IMR-90 (cell line): ENCODE measurements at regions not wholly inside any gene's neighbourhood (a gene's known extent, or its start where the extent isn't known, plus 50 kb on each side); places are given as distances from the start of the nearest gene placed in this dataset.

ENCODE experiments used
- ATAC-seq: fragments of 200-7000 bp; cut with Tn5 transposase; 2 replicates; pipeline ENCODE4 v1.9.1; 2020; ENCODE audit warnings: low read depth, mild to moderate bottlenecking, moderate library complexity
- BruUV-seq: library from RNA; stranded (reverse); fragments of 400-500 nt; replicated peaks from 2 replicates; lab custom pipeline; 2021; lab: Mats Ljungman, UMichigan
- CTCF ChIA-PET: fragments of 300-600 bp; formaldehyde crosslinking; extraction: SDS; loops from one replicate; lab custom pipeline; 2021; ENCODE audit warnings: antibody characterized with exemption; lab: Yijun Ruan, JAX
- POLR2A ChIA-PET: fragments of 300-600 bp; sonication (Branson Sonifier 250); formaldehyde crosslinking; loops from one replicate; lab custom pipeline; 2022; ENCODE audit warnings: antibody characterized with exemption; ENCODE audit not compliant: unreplicated experiment; lab: Charles Lee
- DNase-seq: peaks from one replicate; pipeline ENCODE4 v3.0.0; 2013
- H2AFZ ChIP-seq: replicated peaks from 2 replicates; pipeline ENCODE3; 2013; ENCODE audit warnings: low read length, mild to moderate bottlenecking; ENCODE audit not compliant: poor library complexity
- H2AK5ac ChIP-seq: 2 replicates; pipeline ENCODE4 v1.6.1; 2013; ENCODE audit warnings: low read depth, low read length, inconsistent platforms
- H2AK9ac ChIP-seq: replicated peaks from 2 replicates; pipeline ENCODE3; 2013; ENCODE audit warnings: mild to moderate bottlenecking, low read depth, low read length, moderate library complexity; ENCODE audit not compliant: poor library complexity
- H2BK120ac ChIP-seq: 2 replicates; pipeline ENCODE4 v1.6.1; 2013; ENCODE audit warnings: low read depth, low read length, inconsistent platforms
- H2BK15ac ChIP-seq: 3 replicates; pipeline ENCODE4 v1.6.1; 2013; ENCODE audit warnings: low read depth, low read length, inconsistent platforms
- H2BK20ac ChIP-seq: 2 replicates; pipeline ENCODE4 v1.6.1; 2013; ENCODE audit warnings: low read depth, mild to moderate bottlenecking, inconsistent platforms, low read length, moderate library complexity
- H2BK5ac ChIP-seq: 2 replicates; pipeline ENCODE4 v1.6.1; 2013; ENCODE audit warnings: mild to moderate bottlenecking, low read depth, low read length, inconsistent platforms; ENCODE audit not compliant: poor library complexity, severe bottlenecking
- H3K14ac ChIP-seq: replicated peaks from 2 replicates; pipeline ENCODE4 v1.6.1; 2013; ENCODE audit warnings: low read depth, low read length, inconsistent platforms
- H3K18ac ChIP-seq: 2 replicates; pipeline ENCODE4 v1.6.1; 2013; ENCODE audit warnings: low read depth, low read length, control low read depth
- H3K23ac ChIP-seq: 2 replicates; pipeline ENCODE4 v1.6.1; 2013; ENCODE audit warnings: low read depth, low read length, inconsistent platforms
- H3K27ac ChIP-seq: 2 replicates; pipeline ENCODE4 v1.5.1; 2013; ENCODE audit warnings: mild to moderate bottlenecking, control low read depth, low read length; ENCODE audit not compliant: insufficient read depth
- H3K27me3 ChIP-seq: 2 replicates; pipeline ENCODE4 v1.6.1; 2013; ENCODE audit warnings: low read length; ENCODE audit not compliant: control insufficient read depth, insufficient read depth
- H3K36me3 ChIP-seq: 2 replicates; pipeline ENCODE4 v1.6.1; 2013; ENCODE audit warnings: low read length, mixed read lengths; ENCODE audit not compliant: control insufficient read depth, insufficient read depth
- H3K4ac ChIP-seq: 2 replicates; pipeline ENCODE4 v1.6.1; 2013; ENCODE audit warnings: low read depth, low read length, inconsistent platforms
- H3K4me1 ChIP-seq: 2 replicates; pipeline ENCODE4 v1.6.1; 2013; ENCODE audit warnings: low read length, mixed read lengths; ENCODE audit not compliant: control insufficient read depth, insufficient read depth
- H3K4me2 ChIP-seq: 2 replicates; pipeline ENCODE4 v1.6.1; 2013; ENCODE audit warnings: low read depth, mild to moderate bottlenecking, control low read depth, low read length, moderate library complexity
- H3K4me3 ChIP-seq: 2 replicates; pipeline ENCODE4 v1.5.1; 2013; ENCODE audit warnings: low read depth, mild to moderate bottlenecking, control low read depth, low read length, moderate library complexity; ENCODE audit not compliant: insufficient read depth
- H3K56ac ChIP-seq: 2 replicates; pipeline ENCODE4 v1.6.1; 2013; ENCODE audit warnings: low read length, inconsistent platforms; ENCODE audit not compliant: insufficient read depth; ENCODE audit errors: extremely low read depth
- H3K79me1 ChIP-seq, 2 experiments: 2 replicates each; pipeline ENCODE4 v1.6.1; 2013; ENCODE audit warnings: low read length in 2 of 2, inconsistent platforms in 1 of 2, low read depth in 1 of 2
- H3K9ac ChIP-seq: 2 replicates; pipeline ENCODE4 v1.6.1; 2013; ENCODE audit warnings: low read depth, low read length, control low read depth
- H3K9me1 ChIP-seq: 2 replicates; pipeline ENCODE4 v1.6.1; 2013; ENCODE audit warnings: low read length, inconsistent platforms; ENCODE audit not compliant: insufficient read depth
- H3K9me3 ChIP-seq: 2 replicates; pipeline ENCODE4 v1.6.1; 2013; ENCODE audit warnings: low read length; ENCODE audit not compliant: control insufficient read depth, insufficient read depth
- H4K20me1 ChIP-seq: 2 replicates; pipeline ENCODE4 v1.6.1; 2013; ENCODE audit warnings: low read length, inconsistent platforms; ENCODE audit not compliant: insufficient read depth
- H4K5ac ChIP-seq: 2 replicates; pipeline ENCODE4 v1.6.1; 2013; ENCODE audit warnings: mild to moderate bottlenecking, low read depth, low read length, control low read depth
- H4K8ac ChIP-seq, 2 experiments: 2 replicates each; pipeline ENCODE4 v1.6.1; 2013; ENCODE audit warnings: low read depth in 2 of 2, low read length in 2 of 2, control low read depth in 1 of 2, inconsistent platforms in 1 of 2
- H4K91ac ChIP-seq: 2 replicates; pipeline ENCODE4 v1.6.1; 2013; ENCODE audit warnings: low read depth, low read length, inconsistent platforms; ENCODE audit not compliant: insufficient read depth
- FOS ChIP-seq: fragments of 150-350 bp; IDR thresholded peaks from 2 replicates; pipeline ENCODE4 v1.6.1; 2016; ENCODE audit warnings: low read depth, low read length
- MAFK ChIP-seq: IDR thresholded peaks from 2 replicates; pipeline ENCODE4 v1.6.1; 2012; ENCODE audit warnings: low read depth, low read length, improper control_type of control experiment
- MAZ ChIP-seq: IDR thresholded peaks from 2 replicates; pipeline ENCODE4 v1.6.1; 2012; ENCODE audit warnings: low read depth, mild to moderate bottlenecking, low read length, improper control_type of control experiment, moderate library complexity, borderline replicate concordance
- POLR2A ChIP-seq: IDR thresholded peaks from 2 replicates; pipeline ENCODE4 v1.6.1; 2012; ENCODE audit warnings: mild to moderate bottlenecking, low read depth, low read length
- RAD21 ChIP-seq: IDR thresholded peaks from 2 replicates; pipeline ENCODE4 v1.6.1; 2012; ENCODE audit warnings: low read length, improper control_type of control experiment
- RFX5 ChIP-seq: IDR thresholded peaks from 2 replicates; pipeline ENCODE4 v1.8.0; 2012; ENCODE audit warnings: low read depth, mild to moderate bottlenecking, low read length, moderate library complexity
- SMC3 ChIP-seq: fragments of 150-350 bp; IDR thresholded peaks from 2 replicates; pipeline ENCODE4 v1.6.1; 2016; ENCODE audit warnings: low read depth, mild to moderate bottlenecking, antibody characterized with exemption, low read length, moderate library complexity
- WGBS, 2 experiments: methylation state at CpG; one replicate each; pipeline versions ENCODE4 v1.1.5 to v1.1.7; 2013; ENCODE audit warnings: missing lambda C conversion rate in 2 of 2; ENCODE audit not compliant: insufficient read length in 1 of 2; ENCODE audit errors: extremely low coverage in 2 of 2; 5-methylcytosine and 5-hydroxymethylcytosine counted together
- dilution Hi-C: fragments of 300-500 bp; cut with HindIII; formaldehyde crosslinking; loops from one replicate; pipeline ENCODE4 v1.14.3; 2018; ENCODE audit warnings: low sequenced_read_pairs; ENCODE audit not compliant: unreplicated experiment
- in situ Hi-C: fragments of 300-500 bp; cut with MboI; formaldehyde crosslinking; loops from 3 replicates; pipeline ENCODE4 v1.14.3; 2019; ENCODE audit warnings: low sequenced_read_pairs, inconsistent platforms, mixed read lengths
- intact Hi-C: fragments of 100-400 bp; cut with micrococcal nuclease; formaldehyde crosslinking; loops from 2 replicates; pipeline ENCODE4 v1.10.0; 2022
- TF ChIP-seq, protein P1 (sequence below): fragments of 150-350 bp; IDR thresholded peaks from 2 replicates; pipeline ENCODE4 v1.6.1; 2016; ENCODE audit warnings: low read depth, mild to moderate bottlenecking, low read length, moderate library complexity, borderline replicate concordance

DNA sequence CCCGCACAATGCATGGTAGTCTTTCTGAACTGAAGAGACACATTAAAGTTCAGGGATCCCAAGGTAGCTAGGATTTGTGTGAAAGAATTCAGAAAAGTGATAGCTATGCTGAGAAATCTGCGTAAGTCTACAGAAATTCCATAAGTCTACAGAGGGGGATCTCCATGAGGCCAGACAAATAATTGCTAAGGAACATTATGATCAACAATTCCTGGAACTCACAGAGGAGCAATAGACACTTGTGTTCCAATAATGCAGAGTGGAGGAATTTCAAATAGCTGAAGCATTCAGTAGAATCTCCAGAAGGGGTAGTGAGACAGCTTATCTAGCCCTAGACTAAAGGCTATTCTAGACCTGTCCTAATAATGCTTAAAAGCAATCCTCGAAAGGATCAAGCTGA is 315.7 kb upstream of the ECI2 start:
- intact Hi-C loops: no loop called here
- CTCF ChIA-PET: interaction anchor here (0.6 kb wide), 1 partner anchor 640 kb away, joined by 3 read pairs; no protein-coding TSS in a partner anchor

More for the DNA sequence above, 315.7 kb upstream of the ECI2 start:
- Histone ChIP-seq H3K18ac (no peak overlapping the region), H3K23ac (no peak overlapping the region), H3K9me1 (peaks cover 3% of the 10 kb centered on the region; the same call in 1 of the 2 replicates), H4K20me1 (no peaks in the 10 kb centered on the region), H3K79me1 (no peaks in the 10 kb centered on the region), H4K5ac (no peak overlapping the region), H2AK5ac (no peak overlapping the region), H3K9me3 (peaks cover 6% of the 10 kb centered on the region), H3K4me2 (no peak overlapping the region), H2AFZ (no peak overlapping the region), H4K91ac (no peak overlapping the region), H3K27me3 (no peaks in the 10 kb centered on the region), H2BK15ac (no peak overlapping the region), H3K27ac (no peak overlapping the region), H3K56ac (no peak overlapping the region), H3K4ac (no peak overlapping the region), H4K8ac (no peak overlapping the region), H3K4me1 (peaks cover 5% of the 10 kb centered on the region), H3K4me3 (no peak overlapping the region), H2BK5ac (no peak overlapping the region), H2BK120ac (no peak overlapping the region), H3K9ac (no peak overlapping the region), H2BK20ac (no peak overlapping the region), H3K36me3 (no peaks in the 10 kb centered on the region), H3K14ac (no peak overlapping the region), H2AK9ac (no peak overlapping the region)
- BruUV-seq: no TSS peak
- dilution Hi-C loops: no loop called here
- in situ Hi-C loops: no loop called here
- 69% methylated on average over 2 of the region's 3 CpGs; no CpG with 5 or more reads in 1 of the 2 experiments for WGBS, 2 experiments
- TF ChIP-seq, protein P1, sequence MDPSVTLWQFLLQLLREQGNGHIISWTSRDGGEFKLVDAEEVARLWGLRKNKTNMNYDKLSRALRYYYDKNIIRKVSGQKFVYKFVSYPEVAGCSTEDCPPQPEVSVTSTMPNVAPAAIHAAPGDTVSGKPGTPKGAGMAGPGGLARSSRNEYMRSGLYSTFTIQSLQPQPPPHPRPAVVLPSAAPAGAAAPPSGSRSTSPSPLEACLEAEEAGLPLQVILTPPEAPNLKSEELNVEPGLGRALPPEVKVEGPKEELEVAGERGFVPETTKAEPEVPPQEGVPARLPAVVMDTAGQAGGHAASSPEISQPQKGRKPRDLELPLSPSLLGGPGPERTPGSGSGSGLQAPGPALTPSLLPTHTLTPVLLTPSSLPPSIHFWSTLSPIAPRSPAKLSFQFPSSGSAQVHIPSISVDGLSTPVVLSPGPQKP: no peak
- TF ChIP-seq SMC3 (no peak), RAD21 (no peak), MAZ (no peak), FOS (no peak), POLR2A (no peak), MAFK (no peak), RFX5 (no peak)
- POLR2A ChIA-PET: no interaction called here
- DNase-seq (no peak), ATAC-seq (no peak)
